ENCODE measurements at regions not wholly inside any gene's neighbourhood (a gene's known extent, or its start where the extent isn't known, plus 50 kb on each side); places are given as distances from the start of the nearest gene placed in this dataset.
"Not testable (repeated sequence)": the region's sequence is repeated elsewhere in the genome, so short reads cannot be mapped to it uniquely, and the experiment has no call there.

DNA sequence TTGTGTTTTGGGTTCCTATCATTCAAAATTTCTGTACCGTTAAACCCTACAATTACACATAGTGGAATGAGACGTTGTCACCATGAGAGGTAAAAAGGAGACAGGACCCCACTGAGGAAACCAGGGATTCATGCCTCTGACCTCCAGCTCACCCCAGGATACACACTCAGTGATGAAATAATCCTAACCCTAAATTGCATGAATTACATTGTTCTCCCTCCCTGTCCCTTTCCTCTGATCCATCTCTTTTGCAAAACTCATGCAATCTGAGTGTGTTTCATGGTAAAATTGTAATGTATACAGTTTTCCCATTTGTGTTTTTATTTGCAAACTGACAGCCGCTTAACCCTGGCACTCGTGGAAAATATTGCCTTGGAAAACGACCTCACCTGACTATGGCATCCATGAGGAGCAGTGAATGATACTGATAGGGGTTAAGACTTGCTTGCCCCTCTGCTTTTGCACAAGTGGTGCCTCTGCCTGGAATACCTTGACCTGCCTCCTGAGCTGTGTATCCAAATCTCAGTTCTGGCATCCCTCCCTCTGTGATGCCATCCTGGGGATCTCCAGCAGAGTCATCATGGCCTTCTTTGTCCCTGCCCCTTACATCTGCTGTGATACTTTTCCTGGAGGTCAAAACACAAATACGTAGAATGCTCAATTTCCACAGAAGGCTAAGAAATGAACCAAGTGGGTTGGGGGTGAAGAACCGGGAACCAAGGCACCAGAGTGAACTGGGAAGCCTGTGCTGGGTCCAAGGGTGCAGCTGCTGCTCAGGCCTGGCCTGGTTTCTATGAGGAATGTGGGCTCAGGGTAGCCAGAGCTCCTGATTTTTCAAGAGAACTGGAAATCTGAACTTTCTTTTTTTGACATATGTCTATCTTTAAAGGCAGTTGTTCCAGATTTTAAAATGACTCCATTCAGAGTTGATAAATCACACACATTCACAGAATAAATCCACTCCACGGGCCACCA lies 211.6 kb upstream of the ZNF217 start:
- no peaks in the 10 kb centered on the region for H3K36me3 ChIP-seq
- DNase-seq (no peak), ATAC-seq (no peak)
- intact Hi-C loops (cut with DNase I; ENCODE audit: low total_unique reads), result no loop called here
- H3K27me3 ChIP-seq, result no peaks in the 10 kb centered on the region
- H3K4me1 ChIP-seq, result no peaks in the 10 kb centered on the region
- TF ChIP-seq POLR2A (IDR thresholded peaks at IDR 0.05), result no peak
- TF ChIP-seq, protein P1, sequence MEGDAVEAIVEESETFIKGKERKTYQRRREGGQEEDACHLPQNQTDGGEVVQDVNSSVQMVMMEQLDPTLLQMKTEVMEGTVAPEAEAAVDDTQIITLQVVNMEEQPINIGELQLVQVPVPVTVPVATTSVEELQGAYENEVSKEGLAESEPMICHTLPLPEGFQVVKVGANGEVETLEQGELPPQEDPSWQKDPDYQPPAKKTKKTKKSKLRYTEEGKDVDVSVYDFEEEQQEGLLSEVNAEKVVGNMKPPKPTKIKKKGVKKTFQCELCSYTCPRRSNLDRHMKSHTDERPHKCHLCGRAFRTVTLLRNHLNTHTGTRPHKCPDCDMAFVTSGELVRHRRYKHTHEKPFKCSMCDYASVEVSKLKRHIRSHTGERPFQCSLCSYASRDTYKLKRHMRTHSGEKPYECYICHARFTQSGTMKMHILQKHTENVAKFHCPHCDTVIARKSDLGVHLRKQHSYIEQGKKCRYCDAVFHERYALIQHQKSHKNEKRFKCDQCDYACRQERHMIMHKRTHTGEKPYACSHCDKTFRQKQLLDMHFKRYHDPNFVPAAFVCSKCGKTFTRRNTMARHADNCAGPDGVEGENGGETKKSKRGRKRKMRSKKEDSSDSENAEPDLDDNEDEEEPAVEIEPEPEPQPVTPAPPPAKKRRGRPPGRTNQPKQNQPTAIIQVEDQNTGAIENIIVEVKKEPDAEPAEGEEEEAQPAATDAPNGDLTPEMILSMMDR (IDR thresholded peaks at IDR 0.05 in 4 of 5, conservative IDR thresholded peaks at IDR 0.05 in 1 of 5), result no peak
- no peaks in the 10 kb centered on the region for H3K9me3 ChIP-seq
- in situ Hi-C loops (cut with MboI; ENCODE audit: low sequenced_read_pairs in 4 of 4), result no loop called here
- H3K4me3 ChIP-seq, result no peak overlapping the region
- no peak overlapping the region for H3K27ac ChIP-seq

DNA sequence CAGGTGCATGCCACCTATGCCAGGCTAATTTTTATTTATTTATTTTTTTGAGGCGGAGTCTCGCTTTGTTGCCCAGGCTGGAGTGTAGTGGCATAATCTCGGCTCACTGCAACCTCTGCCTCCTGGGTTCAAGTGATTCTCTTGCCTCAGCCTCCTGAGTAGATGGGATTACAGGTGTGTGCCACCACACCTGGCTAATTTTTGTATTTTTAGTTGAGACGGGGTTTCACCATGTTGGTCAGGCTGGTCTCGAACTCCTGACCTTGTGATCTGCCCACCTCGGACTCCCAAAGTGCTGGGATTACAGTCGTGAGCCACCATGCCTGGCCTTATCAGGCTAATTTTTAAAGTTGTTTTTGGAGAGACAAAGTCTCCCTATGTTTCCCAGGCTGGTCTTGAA lies 210.7 kb upstream of the ZNF217 start:
- H3K9me3 ChIP-seq; H3K27ac ChIP-seq; ATAC-seq; DNase-seq; H3K27me3 ChIP-seq; H3K36me3 ChIP-seq; H3K4me3 ChIP-seq; intact Hi-C loops (cut with DNase I; ENCODE audit: low total_unique reads); H3K4me1 ChIP-seq; in situ Hi-C loops (cut with MboI; ENCODE audit: low sequenced_read_pairs in 4 of 4): not testable (repeated sequence)

DNA sequence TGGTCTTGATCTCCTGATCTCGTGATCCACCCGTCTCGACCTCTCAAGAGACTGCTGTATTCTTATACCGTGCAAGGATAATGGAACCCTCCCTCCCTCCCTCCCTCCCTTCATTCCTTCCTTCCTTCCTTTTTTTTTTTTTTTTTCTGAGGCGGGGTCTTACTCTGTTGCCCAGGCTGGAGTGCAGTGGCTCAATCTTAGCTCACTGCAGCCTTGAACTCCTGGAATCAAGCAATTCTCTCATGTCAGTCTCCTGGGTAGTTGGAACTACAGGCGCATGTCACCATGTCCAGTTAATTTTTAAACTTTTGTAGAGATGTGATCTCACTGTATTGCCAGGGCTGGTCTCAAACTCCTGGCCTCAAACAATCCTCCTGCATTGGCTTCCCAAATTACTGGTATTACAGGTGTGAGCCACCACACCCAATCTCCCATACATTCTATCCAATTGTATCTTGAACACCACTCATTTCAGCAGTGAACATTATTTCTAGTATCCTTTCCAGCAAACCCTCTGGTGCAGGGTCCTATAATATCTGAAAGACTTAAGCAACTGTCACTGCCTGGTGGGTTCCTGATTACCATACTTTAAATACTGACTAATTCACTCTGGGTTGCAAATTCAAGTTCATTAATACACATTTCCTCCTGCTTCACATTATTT lies 210.0 kb upstream of the ZNF217 start:
- no peaks in the 10 kb centered on the region for H3K36me3 ChIP-seq
- no peak overlapping the region for H3K27ac ChIP-seq
- TF ChIP-seq POLR2A (IDR thresholded peaks at IDR 0.05), result no peak
- TF ChIP-seq, protein P1 (IDR thresholded peaks at IDR 0.05 in 4 of 5, conservative IDR thresholded peaks at IDR 0.05 in 1 of 5), result no peak
- no peak for ATAC-seq
- in situ Hi-C loops (cut with MboI; ENCODE audit: low sequenced_read_pairs in 4 of 4) (no loop called here), intact Hi-C loops (cut with DNase I; ENCODE audit: low total_unique reads) (no loop called here)
- no peak for DNase-seq
- H3K27me3 ChIP-seq, result no peaks in the 10 kb centered on the region
- no peaks in the 10 kb centered on the region for H3K9me3 ChIP-seq
- no peaks in the 10 kb centered on the region for H3K4me1 ChIP-seq
- no peak overlapping the region for H3K4me3 ChIP-seq

DNA sequence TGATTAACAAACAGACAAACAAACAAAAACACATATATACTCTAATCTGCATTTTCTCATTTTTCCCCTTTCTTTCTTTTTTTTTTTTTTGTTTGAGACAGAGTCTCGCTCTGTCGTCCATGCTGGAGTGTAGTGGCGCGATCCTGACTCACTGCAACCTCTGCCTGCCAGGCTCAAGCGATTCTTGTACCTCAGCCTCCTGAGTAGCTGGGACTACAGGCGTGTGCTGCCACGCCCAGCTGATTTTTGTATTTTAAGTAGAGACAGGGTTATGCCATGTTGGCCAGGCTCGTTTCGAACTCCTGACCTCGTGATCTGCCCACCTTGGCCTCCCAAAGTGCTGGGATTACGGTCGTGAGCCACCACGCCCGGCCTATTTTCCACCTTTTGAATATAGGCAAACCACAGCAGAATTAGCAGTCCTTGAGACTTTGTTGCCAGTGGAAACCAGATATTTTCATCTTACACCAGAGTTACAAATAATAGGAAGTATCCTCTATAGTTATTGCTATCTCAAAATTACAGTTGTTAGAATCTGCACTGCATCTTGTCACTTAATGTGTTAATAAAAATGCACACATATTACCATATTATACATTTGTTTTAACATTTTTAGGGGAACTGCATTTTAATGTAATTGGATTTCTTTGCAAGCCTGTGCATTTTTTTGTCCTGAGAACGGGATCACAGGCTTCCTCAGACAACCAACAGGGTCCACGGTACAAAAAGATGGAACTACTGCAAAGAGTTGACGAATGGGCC lies 208.2 kb upstream of the ZNF217 start:
- no peak for DNase-seq
- no peaks in the 10 kb centered on the region for H3K36me3 ChIP-seq
- H3K27me3 ChIP-seq, result no peaks in the 10 kb centered on the region
- no peak overlapping the region for H3K27ac ChIP-seq
- intact Hi-C loops (cut with DNase I; ENCODE audit: low total_unique reads), result no loop called here
- no peaks in the 10 kb centered on the region for H3K4me1 ChIP-seq
- TF ChIP-seq POLR2A (IDR thresholded peaks at IDR 0.05), result no peak
- TF ChIP-seq, protein P1 (IDR thresholded peaks at IDR 0.05 in 4 of 5, conservative IDR thresholded peaks at IDR 0.05 in 1 of 5), result no peak
- H3K4me3 ChIP-seq, result no peak overlapping the region
- no peak for ATAC-seq
- in situ Hi-C loops (cut with MboI; ENCODE audit: low sequenced_read_pairs in 4 of 4), result no loop called here
- no peaks in the 10 kb centered on the region for H3K9me3 ChIP-seq

Data from gastrocnemius medialis (tissue), 4 donors.